NCI-H460 (cell line): ENCODE measurements at regions not wholly inside any gene's neighbourhood (a gene's known extent, or its start where the extent isn't known, plus 50 kb on each side); places are given as distances from the start of the nearest gene placed in this dataset.
"Not testable (repeated sequence)": the region's sequence is repeated elsewhere in the genome, so short reads cannot be mapped to it uniquely, and the experiment has no call there.

ENCODE experiments used
- DNase-seq: peaks from one replicate; pipeline ENCODE4 v3.0.0-alpha.2; 2016; ENCODE audit warnings: low read depth; ENCODE audit errors: extremely low read depth

DNA sequence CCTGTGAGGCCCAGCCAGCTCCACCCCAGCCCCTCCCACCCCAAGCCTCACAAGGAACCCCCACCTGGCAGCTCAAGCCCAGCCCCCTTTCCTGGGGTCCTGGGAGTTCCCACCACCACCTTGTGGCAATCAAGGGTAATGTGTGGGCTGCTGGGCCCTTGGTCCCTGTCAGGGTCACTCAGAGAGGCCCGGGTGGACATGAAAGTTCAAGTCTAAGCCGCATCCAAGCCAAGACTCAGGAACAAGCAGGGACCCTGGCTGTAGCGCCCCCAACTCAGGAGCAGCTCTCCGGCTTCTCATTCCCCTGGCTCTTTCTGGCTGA is 106.4 kb upstream of the C14orf180 start:
- DNase-seq: no peak

DNA sequence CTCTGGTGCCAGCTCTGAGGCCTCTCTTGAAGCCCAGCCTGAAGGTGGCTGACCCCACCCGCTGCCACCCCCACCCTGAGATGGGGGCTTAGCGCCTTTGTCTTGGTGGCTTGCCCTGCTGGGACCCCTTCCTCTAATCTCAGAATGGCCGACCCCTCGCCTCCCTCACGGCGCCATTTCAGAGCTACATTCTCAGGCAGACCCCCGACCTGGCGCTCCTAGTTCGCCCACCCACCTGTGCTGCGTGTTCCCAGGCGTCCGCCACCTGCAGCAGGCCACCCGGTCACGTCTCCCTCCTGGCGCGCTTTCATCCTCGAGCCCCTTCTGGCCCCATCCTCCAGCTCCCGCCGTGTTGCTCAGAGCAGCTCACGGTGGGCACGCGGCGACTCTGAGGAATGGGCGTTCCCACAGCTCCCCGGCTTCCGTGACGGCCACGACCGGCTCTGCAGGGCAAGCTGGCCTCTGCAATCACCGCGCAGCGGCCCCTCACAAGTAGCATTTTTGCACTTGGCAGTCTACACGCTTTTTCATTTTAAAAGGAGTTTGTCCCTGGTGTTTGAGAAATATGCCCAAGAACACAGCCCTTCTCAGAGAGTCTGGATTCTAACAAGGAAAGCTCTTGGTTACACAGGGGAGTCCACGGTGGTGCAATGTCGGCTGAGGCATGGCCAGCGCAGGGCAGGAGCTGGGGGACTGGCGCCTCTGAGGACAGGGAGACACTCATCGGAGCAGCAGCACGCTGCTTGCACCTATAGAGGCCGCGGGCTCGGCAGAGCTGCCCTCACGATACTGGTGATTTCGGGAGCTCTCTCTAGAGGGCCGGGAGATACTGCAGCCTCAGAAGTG is 105.7 kb upstream of the C14orf180 start:
- DNase-seq: no peak

DNA sequence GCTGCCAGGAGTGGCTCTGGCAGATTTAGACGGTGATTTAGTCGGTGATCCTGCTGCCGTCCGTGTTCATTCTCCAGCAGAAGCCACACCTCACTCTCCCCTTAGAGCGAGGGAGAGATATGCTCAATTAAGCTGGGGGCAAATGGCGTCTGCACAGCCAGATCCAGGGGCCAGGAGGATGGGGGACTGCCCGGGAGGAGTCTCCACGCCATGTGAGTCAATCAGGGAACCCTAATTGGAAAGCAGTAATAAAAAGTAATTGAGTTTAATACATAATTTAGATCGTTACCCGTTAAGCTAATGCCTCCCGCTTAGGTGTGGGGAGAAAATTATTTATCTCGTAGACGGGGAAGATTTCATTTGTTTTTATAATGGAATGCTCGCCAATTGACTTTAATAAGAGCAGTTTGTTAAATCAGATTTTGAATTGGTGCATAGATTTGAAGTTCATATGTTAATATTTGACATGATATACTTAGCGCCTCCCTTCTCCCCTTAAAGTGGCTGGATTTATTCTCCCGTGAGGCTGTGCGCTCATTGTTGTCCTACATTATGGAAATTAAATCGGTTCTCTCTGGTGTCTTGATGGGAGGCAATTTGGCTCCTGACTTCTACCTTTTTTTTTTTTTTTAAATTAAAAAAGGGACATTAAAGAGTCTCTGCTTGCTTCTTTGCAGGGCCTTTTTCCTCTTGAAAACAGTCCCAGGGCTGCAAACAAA is 104.9 kb upstream of the C14orf180 start:
- no peak for DNase-seq

DNA sequence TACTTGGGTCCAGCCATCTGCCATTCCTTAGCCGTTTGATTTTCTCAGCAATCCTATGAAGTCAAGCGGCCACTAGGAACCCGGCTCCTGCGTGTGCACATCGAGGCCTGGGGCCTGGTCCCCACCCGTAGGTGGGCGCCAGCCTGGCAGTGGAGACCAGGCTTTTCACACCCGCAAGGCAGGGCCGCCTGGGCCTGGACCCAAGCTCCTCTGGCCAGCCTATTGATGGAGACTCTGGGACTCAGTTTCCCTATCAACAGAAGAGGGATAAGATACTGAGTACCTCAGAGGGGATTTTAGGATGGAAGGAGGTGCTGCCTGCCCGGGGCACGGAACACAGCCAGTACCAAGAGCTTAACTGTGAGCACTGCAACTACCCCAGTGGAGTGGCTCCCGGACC is 104.3 kb upstream of the C14orf180 start:
- DNase-seq: no peak

DNA sequence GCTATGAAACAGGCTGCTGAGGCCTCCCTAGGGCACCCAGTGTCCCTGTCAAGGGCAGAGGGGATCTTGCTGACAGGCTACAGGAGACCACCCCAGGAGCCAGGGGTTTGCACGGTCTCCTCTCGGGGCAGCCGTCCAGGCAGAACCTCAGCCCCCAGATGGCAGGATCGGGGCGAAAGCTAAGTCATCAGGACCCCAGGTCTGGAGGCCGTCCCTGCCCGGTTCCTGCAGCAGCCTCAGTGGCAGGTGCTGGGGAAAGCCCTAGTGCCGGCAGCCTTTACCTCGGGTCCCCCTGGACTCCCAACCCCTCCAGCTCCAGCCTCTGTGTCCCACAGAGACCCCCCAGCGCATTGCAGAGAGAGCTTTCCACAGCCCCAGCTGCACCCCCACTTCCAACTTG is 103.8 kb upstream of the C14orf180 start:
- no peak for DNase-seq

DNA sequence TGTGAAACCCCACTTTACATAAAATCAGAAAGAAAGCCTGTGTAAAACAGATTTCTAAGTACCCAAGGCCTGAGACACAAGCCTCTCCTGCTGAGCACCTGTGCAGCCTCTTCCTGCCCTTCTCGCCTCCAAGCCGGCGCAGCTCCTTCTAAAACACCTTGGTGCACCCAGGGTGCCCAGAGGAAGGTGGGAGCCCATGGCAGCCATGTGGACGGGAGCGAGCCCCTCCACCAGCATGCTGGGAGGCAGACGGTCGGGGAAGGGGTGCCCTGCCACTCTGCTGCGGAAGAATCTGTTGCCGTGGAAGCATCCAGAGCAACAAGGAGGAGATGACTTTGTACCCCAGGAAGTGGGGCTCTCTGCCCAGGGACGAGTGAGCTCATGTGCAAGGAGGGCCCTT is 103.1 kb upstream of the C14orf180 start:
- no peak for DNase-seq

DNA sequence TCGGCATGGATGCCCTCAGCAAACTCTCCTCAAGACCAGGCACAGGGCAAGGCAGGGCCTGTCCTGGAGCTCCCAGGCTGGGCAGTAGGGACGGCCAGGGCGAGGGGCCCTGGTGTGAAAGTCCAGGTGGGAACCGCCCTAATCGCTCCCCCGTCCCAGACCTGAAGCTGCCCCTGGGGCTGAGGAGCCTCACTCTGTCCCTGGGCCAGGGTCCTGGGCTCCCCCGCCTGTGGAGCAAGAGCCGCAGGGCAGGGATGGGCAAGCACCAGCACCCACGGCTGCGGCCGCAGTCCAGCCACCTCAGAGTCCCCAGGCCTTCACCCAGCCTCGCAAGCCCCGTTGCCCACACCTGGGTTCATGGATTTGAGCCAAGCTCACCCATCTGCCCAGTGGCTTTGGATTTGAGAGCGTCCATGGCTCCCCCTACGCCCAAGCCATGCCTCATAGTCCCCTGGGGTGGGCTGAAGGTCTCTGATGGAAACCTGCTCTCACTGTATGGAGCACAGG is 102.4 kb upstream of the C14orf180 start:
- DNase-seq: no peak

DNA sequence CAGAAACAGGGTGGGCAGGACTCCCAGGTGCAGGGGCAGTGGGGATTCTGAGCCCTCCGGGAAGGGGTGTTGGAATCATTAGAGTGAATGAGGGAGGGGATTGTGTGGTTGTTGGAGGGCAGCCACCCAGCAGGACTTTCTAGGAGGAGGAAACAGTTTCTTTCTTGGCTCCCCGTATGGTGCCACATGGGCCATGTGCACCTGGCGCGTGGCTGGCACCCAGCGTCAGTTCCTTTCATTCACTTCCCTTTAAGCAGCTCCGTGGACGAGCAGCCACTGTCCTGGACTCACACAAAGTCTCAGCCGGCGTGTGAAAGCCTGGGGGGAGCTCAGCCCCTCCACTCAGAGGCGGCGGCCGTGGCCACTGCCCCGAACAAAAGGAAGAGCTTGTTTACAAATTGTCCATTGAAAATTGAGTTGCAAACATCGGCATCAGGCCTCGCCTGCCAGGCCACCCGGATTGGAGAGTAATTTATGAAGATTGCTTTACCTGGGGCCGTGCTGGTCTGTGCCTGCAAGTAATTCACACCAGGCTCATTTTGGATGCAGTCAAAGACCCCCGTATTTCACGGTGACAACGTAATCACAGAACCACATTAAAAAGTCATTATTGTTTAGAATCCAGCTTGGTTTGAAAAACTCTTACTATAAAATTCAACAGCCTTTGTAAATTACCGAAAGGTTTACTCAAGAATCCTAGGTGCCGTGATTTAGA is 101.7 kb upstream of the C14orf180 start:
- DNase-seq: no peak

DNA sequence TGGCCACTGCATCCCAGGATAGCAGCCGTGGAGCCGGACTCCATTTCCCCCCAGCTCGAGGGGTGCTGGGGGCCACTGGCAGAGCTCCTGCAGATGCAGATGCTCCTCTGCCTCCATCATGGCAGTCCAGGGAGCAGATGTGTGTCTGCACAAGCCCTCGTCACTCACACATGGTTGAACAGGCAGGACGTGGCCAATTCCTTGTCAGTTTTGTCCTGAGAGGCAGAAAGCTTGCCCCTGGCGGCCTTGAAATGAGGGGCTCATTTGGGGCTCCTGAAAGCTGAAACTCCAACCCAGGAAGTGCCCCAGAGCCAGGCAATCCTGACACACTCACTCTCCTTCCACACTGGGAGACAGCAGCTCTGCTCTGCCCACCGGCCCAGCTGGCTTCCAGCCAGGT is 100.9 kb upstream of the C14orf180 start:
- no peak for DNase-seq

DNA sequence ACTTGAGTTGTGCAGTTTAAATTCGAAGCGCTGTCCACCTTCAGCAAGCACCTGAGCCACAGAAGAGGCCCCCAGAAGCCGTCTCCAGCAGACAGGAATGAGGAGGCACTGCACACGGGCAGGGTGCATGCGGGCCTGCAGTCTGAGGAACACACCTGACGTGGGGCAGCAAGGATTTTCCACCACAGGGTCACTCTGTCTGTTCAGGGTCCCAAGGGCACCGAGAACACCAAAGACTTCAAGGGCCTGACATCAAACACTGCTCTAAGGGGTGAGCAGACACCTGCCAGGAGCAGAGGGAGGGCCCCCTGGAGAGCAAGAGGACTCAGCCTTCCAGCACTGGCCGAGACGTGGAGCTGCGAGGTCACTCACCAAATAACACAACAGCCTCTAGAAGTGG is 99.7 kb upstream of the C14orf180 start:
- DNase-seq: no peak

DNA sequence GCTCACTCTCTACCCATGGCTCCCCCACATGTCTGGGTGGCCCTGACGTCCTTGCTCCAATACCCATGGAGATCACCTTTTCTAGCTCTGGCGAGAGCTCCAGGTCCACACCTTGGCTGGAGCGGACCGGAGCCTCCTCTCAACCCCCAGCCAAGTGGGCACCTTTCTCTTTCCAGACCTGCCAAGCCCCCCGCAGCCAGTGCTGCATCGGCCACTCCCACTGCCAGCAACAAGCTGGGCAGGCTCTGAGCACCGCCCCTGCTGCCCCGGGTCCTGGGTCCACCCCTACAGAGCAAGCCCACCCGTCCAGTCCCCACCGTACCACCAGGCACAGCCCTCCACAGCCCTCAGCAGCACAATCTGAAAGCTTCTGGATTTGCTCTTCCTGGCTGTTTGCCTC is 98.2 kb upstream of the C14orf180 start:
- DNase-seq: no peak

DNA sequence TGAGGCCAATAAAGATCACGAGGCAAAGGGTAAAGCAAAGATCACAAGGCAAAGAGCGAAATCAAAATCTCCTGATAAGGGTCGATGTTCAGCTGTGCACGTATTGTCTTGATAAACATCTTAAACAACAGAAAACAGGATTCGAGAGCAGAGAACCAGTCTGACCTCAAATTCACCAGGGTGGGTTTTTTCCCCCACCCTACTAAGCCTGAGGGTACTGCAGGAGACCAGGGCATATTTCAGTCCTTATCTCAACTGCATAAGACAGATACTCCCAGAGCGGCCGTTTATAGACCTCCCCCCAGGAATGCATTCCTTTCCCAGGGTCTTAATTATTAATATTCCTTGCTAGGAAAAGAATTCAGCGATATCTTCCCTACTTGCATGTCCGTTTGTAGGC is 97.5 kb upstream of the C14orf180 start:
- DNase-seq: not testable (repeated sequence)

DNA sequence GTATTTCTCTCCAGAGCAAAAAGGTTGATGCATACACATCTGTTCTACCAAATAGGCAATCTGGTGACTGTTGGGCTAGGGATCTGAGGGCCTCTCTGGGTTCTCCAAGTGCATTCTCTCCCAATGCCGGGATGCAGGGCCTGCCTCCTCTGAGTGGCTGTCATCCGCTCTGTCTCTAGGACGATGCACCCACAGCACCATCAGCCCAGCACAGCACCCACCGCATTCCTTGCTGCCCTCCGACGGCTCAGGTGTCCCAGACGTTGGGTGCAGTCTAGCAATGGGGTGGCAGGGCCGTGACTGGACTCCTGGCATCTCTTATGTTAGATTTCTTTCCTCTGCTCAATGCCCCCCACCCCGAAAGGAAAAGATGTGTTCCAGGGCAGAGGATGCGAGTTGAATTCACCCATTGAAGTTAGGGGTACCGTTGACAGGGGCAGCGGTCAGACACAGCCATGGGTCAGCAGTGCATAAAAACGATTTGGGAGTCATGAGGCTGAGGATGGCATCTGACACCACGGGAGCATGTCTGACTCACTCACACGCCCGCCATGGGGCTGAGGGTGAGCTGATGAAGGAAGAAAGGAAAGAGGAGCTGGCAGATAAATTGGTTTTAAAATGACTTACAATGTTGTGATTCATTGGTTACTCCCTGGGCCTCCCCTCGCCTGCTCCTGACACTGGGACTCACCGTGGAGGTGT is 93.2 kb upstream of the C14orf180 start:
- DNase-seq: no peak

DNA sequence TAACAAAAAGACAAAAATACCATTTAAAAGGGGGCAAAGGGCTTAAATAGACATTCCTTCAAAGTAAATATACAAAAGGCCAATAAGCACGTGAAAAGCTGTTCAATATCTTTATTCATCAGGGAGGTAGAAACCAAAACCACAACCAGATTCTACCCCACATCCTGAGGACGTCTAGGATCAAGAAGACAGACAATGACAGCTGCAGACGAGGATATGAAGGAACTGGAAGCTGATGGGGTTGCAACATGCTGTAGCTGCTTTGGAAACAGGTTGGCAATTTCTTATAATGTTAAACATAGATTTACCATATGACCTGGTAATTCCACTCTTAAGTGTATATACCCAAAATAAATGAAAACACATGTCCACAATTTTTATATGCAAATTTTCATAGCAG is 85.1 kb upstream of the C14orf180 start:
- no peak for DNase-seq

DNA sequence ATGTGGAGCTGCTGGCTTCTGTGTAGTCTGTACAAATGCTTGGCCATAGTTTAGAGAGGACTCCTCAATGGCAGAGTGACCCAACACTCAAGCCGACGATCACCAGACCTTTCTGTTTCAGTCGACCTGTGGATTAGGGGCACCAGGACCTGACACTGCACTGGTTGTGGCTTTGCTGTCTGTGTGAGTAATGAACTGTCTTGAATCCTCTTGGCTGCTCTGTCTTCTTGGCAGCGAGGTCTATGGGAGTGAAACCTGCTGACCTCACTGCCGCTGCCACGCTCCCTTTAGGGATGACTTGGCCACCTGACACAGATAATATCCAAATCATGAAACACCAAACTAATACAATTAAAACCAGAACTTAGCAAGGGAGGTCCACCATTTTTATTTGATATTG is 83.5 kb upstream of the C14orf180 start:
- DNase-seq: no peak

DNA sequence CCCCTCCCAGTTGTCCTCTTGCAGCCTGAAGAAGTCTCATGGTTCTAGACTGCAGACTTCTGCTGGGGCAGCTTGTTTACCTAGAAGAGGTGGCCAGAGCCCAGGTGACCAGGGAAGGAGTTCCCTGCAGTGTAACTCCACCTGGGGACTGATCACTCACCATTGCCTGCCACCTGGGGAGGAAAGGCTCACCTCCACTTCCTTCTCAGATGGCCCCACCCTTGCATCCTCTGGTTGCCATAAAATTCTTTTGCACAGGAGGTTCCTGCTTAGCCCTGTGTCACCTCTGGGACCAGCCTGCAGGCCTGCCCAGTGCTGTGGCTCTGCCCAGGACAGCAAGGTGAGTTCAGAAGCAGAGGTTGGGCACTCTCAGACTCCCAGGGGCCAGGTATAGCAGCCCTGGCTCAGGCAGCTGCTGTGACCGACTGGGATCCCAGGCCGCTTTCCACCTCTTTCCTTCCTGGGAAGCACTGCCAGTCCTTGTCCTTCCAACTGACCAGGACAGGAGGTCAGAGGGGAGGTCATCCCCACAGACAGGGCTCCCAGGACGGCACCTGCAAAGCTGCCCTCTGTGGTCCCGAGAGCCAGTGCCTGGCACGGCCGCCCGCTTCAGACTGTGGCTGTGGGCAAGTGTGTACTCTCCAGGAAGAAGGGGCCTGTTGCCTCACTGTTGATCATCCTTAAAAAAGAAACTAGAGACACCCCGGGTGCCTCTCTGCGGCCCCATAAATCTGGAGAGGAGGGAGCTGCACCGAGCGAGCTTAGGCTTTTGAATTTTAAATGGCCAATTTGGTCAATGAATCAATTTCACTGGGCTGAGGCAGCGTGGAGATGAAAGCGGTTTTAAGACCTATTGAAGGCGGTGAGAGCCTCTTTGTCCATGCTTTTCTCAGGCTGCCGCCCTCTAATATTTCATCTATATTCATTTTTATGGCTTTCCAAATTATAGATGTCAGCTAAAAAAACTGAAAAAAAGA is 79.5 kb upstream of the C14orf180 start:
- no peak for DNase-seq

DNA sequence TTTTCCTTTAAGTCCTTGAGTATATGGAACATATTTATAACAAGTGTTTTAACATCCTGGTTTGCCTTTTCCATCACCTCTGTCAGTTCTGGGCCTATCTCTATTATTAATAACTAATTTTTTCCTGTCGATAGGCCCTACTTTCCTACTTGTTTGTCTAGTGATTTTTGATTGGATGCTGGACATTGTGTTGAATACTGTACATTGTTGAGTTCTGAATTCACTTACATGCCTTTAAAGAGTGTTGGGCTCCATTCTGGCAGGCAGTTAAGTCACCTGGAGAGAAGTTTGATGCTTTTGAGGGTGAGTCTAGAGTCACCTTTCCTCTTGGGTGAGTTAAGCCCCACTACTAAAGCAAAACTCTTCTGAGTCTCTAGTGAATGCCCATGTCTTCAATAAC is 77.5 kb upstream of the C14orf180 start:
- DNase-seq: no peak

DNA sequence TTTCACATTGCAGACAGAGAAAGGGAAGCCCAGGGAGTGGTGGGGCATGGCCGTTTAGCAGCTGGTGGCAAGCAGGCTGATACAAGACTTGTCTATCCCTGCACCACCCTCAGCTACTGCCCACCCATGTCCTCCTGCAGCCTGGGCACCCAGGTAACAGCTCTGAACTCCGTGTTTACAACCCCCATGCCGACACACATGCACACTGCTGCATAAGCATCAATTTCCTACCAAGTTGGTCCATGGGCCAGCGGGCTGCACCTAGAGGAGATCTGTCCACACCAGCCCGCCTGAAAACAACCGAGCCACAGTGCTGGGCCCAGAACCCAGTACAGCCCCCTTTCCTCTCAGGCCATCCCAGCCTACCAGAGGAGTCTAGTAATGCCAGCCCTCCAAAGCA is 75.9 kb upstream of the C14orf180 start:
- no peak for DNase-seq

DNA sequence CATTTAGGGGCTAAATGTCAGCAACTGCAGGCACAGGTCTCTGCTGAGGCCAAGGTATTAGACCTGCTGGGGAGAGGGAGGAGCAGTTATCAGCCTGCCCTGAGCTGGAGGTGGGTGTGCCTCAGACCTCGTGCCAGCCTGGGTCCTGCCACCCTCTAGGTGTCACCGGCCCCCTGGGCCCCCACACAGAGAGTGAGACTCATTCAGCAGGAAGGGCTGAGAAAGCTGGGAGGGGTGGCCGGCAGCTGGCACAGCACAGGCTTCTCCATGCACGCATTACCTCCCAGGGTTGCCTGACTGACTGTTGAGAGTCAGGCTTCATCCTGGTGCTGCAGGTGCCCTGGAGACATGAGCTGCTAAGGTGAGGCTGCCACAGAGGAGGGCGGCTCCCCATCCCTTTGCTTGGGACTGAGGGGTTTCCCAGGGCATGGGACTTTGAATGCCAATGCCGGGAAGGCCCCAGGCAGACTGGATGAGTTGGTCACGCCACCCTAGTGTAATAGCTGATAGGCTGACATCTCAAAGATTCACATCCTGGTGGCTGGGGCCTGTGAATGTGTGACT is 75.3 kb upstream of the C14orf180 start:
- no peak for DNase-seq
